C4-2B (cell line): ENCODE measurements at regions not wholly inside any gene's neighbourhood (a gene's known extent, or its start where the extent isn't known, plus 50 kb on each side); places are given as distances from the start of the nearest gene placed in this dataset.

Source experiments
- H3K27ac ChIP-seq: fragments of 450-650 bp; 2 replicates; pipeline ENCODE4 v1.5.1; 2017
- CTCF ChIP-seq: fragments of 450-650 bp; conservative IDR thresholded peaks from 2 replicates; pipeline ENCODE4 v1.5.1; 2017; ENCODE audit warnings: mild to moderate bottlenecking
- ZFX ChIP-seq: fragments of 450-650 bp; IDR thresholded peaks from 2 replicates; pipeline ENCODE4 v1.6.1; 2017

GRCh38 chr5:34542818-34543217, 113.3 kb upstream of the RAI14 start:
- no peak overlapping the region for H3K27ac ChIP-seq
- TF ChIP-seq CTCF (no peak), ZFX (no peak)

- TF ChIP-seq ZFX (no peak), CTCF (no peak)
- H3K27ac ChIP-seq: no peak overlapping the region
These were observed 112.4 kb upstream of the RAI14 start for GRCh38 chr5:34543687-34544086.

- no peak for TF ChIP-seq ZFX
- TF ChIP-seq CTCF: no peak
- no peak overlapping the region for H3K27ac ChIP-seq
These were observed 111.7 kb upstream of the RAI14 start for GRCh38 chr5:34544403-34544802.

GRCh38 chr5:34545164-34545563, 111.0 kb upstream of the RAI14 start:
- no peak overlapping the region for H3K27ac ChIP-seq
- TF ChIP-seq ZFX: no peak

- H3K27ac ChIP-seq: no peak overlapping the region
- TF ChIP-seq ZFX: no peak
- TF ChIP-seq CTCF: no peak
These were observed 110.5 kb upstream of the RAI14 start for GRCh38 chr5:34545626-34546025.

GRCh38 chr5:34547300-34548085, 108.6 kb upstream of the RAI14 start:
- TF ChIP-seq ZFX: no peak
- no peak for TF ChIP-seq CTCF
- no peak overlapping the region for H3K27ac ChIP-seq

- no peak for TF ChIP-seq CTCF
- TF ChIP-seq ZFX: no peak
- H3K27ac ChIP-seq: no peak overlapping the region
These were observed 108.1 kb upstream of the RAI14 start for GRCh38 chr5:34548086-34548403.

GRCh38 chr5:34550247-34550646, 105.9 kb upstream of the RAI14 start:
- TF ChIP-seq CTCF (no peak), ZFX (no peak)
- H3K27ac ChIP-seq: no peak overlapping the region
